GM12878 (cell line): ENCODE measurements at regions not wholly inside any gene's neighbourhood (a gene's known extent, or its start where the extent isn't known, plus 50 kb on each side); places are given as distances from the start of the nearest gene placed in this dataset.

Experiments used
- ATAC-seq: fragments of 200-7000 bp; cut with Tn5 transposase; 3 replicates; pipeline ENCODE4 v1.9.1; 2020; ENCODE audit warnings: mild to moderate bottlenecking, moderate library complexity
- BruUV-seq: library from RNA; stranded (reverse); fragments of 400-500 nt; replicated peaks from 2 replicates; lab custom pipeline; 2021; lab: Mats Ljungman, UMichigan
- CTCF ChIA-PET: fragments of 300-600 bp; sonication (Branson Sonifier 250); formaldehyde crosslinking; extraction: SDS; loops from one replicate; lab custom pipeline; 2021; ENCODE audit warnings: inconsistent platforms; lab: Yijun Ruan, JAX
- POLR2A ChIA-PET: fragments of 350-600 bp; formaldehyde crosslinking; extraction: SDS; loops from one replicate; lab custom pipeline; 2021; ENCODE audit warnings: inconsistent platforms; lab: Charles Lee
- RAD21 ChIA-PET: fragments of 300-600 bp; sonication (Branson Sonifier 250); formaldehyde crosslinking; loops from one replicate; lab custom pipeline; 2023; ENCODE audit warnings: antibody characterized with exemption; ENCODE audit not compliant: unreplicated experiment; lab: Charles Lee
- SMC1A ChIA-PET: fragments of 300-600 bp; sonication (Branson Sonifier 250); formaldehyde crosslinking; loops from one replicate; lab custom pipeline; 2023; ENCODE audit not compliant: unreplicated experiment, uncharacterized antibody; lab: Charles Lee
- DNase-seq: peaks from one replicate; pipeline ENCODE4 v3.0.0-alpha.2; 2011; ENCODE audit warnings: low read depth, low spot score
- FAIRE-seq: peaks from 3 replicates; lab custom pipeline; 2011; peaks lifted over from hg19 to GRCh38; lab: Jason Lieb, UNC
- H2AFZ ChIP-seq: 2 replicates; pipeline ENCODE4 v1.6.0; 2011; ENCODE audit warnings: low read depth, low read length, control low read depth; ENCODE audit not compliant: control insufficient read depth
- H3K27ac ChIP-seq: 2 replicates; pipeline ENCODE4 v1.5.1; 2011; ENCODE audit warnings: control low read depth; ENCODE audit not compliant: control insufficient read depth, insufficient read depth
- H3K27me3 ChIP-seq, 2 experiments: replicated peaks in 1 of 2; 2 replicates each; pipeline versions ENCODE4 v1.6.0 to v1.6.1; 2011; ENCODE audit warnings: low read length in 1 of 2; ENCODE audit not compliant: control insufficient read depth in 2 of 2, insufficient read depth in 2 of 2
- H3K36me3 ChIP-seq, 2 experiments: 2 replicates each; pipeline ENCODE4 v1.5.1; 2011; ENCODE audit warnings: low read length in 1 of 2; ENCODE audit not compliant: control insufficient read depth in 2 of 2, insufficient read depth in 2 of 2
- H3K4me1 ChIP-seq: 2 replicates; pipeline ENCODE4 v1.6.1; 2011; ENCODE audit warnings: mild to moderate bottlenecking, low read length, moderate library complexity, mixed read lengths; ENCODE audit not compliant: control insufficient read depth, insufficient read depth
- H3K4me2 ChIP-seq: 2 replicates; pipeline ENCODE4 v1.6.0; 2011; ENCODE audit warnings: control low read depth; ENCODE audit not compliant: control insufficient read depth, insufficient read depth
- H3K4me3 ChIP-seq: fragments of 200-600 bp; sonication (generic); 2 replicates; pipeline ENCODE4 v1.5.1; 2016
- H3K79me2 ChIP-seq: 2 replicates; pipeline ENCODE4 v1.6.0; 2011; ENCODE audit warnings: low read length; ENCODE audit not compliant: control insufficient read depth, insufficient read depth
- H3K9ac ChIP-seq: 2 replicates; pipeline ENCODE4 v1.8.0; 2011; ENCODE audit warnings: low read length, control low read depth, mixed read lengths; ENCODE audit not compliant: control insufficient read depth, insufficient read depth
- H3K9me3 ChIP-seq: replicated peaks from 3 replicates; pipeline ENCODE4 v1.5.1; 2011; ENCODE audit warnings: mild to moderate bottlenecking, low read length; ENCODE audit not compliant: control insufficient read depth, insufficient read depth
- H4K20me1 ChIP-seq: 2 replicates; pipeline ENCODE4 v1.6.0; 2011; ENCODE audit not compliant: control insufficient read depth, insufficient read depth
- BHLHE40 ChIP-seq, 2 experiments: fragments of 450-650 bp in 1 of 2; IDR thresholded peaks; 2 replicates each; pipeline ENCODE4 v1.6.1; 2011 to 2017; ENCODE audit warnings: low read depth in 2 of 2, borderline replicate concordance in 1 of 2, improper control_type of control experiment in 1 of 2, low read length in 1 of 2, mild to moderate bottlenecking in 1 of 2
- BRCA1 ChIP-seq: IDR thresholded peaks from 2 replicates; pipeline ENCODE4 v1.6.1; 2011; ENCODE audit warnings: low read depth, low read length, improper control_type of control experiment
- MEF2A ChIP-seq: IDR thresholded peaks from 2 replicates; pipeline ENCODE4 v1.6.1; 2011; ENCODE audit warnings: low read depth, mild to moderate bottlenecking, low read length, moderate library complexity; ENCODE audit not compliant: insufficient read depth
- MTA2 ChIP-seq: fragments of 450-650 bp; IDR thresholded peaks from 2 replicates; pipeline ENCODE4 v1.6.1; 2016; ENCODE audit warnings: low read depth, mild to moderate bottlenecking, moderate library complexity
- PAX5 ChIP-seq: IDR thresholded peaks from 2 replicates; pipeline ENCODE4 v1.6.1; 2011; ENCODE audit warnings: low read depth, low read length, borderline replicate concordance
- POLR2A ChIP-seq: IDR thresholded peaks from 2 replicates; pipeline ENCODE4 v1.6.1; 2011; ENCODE audit warnings: low read depth, mild to moderate bottlenecking, low read length
- RAD51 ChIP-seq: fragments of 450-650 bp; IDR thresholded peaks from 2 replicates; pipeline ENCODE4 v1.6.1; 2016; ENCODE audit warnings: moderate library complexity, mild to moderate bottlenecking, inconsistent platforms
- WGBS: methylation state at CpG from one replicate; pipeline ENCODE4 v1.1.6; 2016; ENCODE audit warnings: low lambda C conversion rate; ENCODE audit not compliant: insufficient replicate concordance, insufficient coverage; ENCODE audit errors: missing lambda C conversion rate; 5-methylcytosine and 5-hydroxymethylcytosine counted together
- in situ Hi-C: fragments of 300-500 bp; cut with MboI; formaldehyde crosslinking; loops from 9 replicates; pipeline ENCODE4 v1.14.3; 2018; ENCODE audit warnings: mixed read lengths
- intact Hi-C: fragments of 100-400 bp; cut with micrococcal nuclease; formaldehyde crosslinking; loops from one replicate; pipeline ENCODE4 v1.14.2; 2022; ENCODE audit not compliant: unreplicated experiment
- TF ChIP-seq, protein P1 (sequence below): IDR thresholded peaks from 2 replicates; pipeline ENCODE4 v1.6.1; 2012; ENCODE audit warnings: improper control_type of control experiment, low read depth, low read length; ENCODE audit not compliant: insufficient replicate concordance
- TF ChIP-seq, protein P2 (sequence below): IDR thresholded peaks from 2 replicates; pipeline ENCODE4 v1.6.1; 2012; ENCODE audit warnings: low read length, inconsistent platforms

DNA sequence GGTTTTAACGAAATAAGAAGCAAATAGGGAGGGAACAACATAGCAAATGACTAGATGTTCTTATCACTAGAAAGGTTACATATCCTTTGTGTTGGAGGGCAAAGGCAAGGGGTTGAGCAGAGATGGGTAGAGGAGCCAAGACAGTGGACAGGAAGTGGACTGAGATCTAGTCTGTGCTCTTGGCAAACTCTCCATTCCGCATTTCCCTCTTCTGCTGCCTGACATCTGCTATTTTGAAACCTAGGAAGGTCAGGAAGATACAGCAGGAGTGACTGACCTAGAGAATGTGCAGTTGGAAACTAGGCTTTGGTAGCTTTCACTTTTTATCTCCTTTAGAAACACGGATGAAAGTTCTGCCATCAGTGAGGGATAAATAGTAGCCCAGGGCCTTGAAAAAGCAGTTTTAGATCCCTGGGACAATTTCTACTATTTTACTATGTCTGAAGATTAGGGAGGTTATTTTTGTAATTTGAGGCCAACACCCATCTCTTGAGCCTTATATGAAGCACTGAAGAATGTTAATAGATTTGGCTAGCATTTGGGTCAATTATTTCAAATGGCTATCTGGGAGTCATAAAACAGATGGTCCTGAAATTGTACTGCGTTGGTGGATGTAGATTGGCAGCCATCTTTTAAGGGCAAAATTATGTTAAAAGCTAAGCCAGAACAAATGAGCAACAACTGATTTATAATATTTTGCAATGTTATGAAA is 410.3 kb downstream of the PCNX1 start:
- no peak for TF ChIP-seq MEF2A
- intact Hi-C loops (no loop called here), in situ Hi-C loops (no loop called here)
- peaks cover 19% of the 10 kb centered on the region for H3K79me2 ChIP-seq
- SMC1A ChIA-PET = interaction anchor here (1.1 kb wide), 2 partner anchors 9 to 26 kb away, joined by 4 to 5 read pairs; no protein-coding TSS in a partner anchor
- POLR2A ChIA-PET = no interaction called here
- H3K36me3 ChIP-seq = no peaks in the 10 kb centered on the region
- no peaks in the 10 kb centered on the region; the same call in 2 of the 3 replicates for H3K9me3 ChIP-seq
- no peak overlapping the region for H3K27ac ChIP-seq
- H3K4me2 ChIP-seq = no peak overlapping the region
- no peak overlapping the region for H2AFZ ChIP-seq
- no peak overlapping the region for H3K4me3 ChIP-seq
- FAIRE-seq (no peak), DNase-seq (no peak), ATAC-seq (no peak)
- H4K20me1 ChIP-seq = no peaks in the 10 kb centered on the region
- H3K27me3 ChIP-seq = no peaks in the 10 kb centered on the region
- CTCF ChIA-PET = interaction anchor here (0.7 to 3.0 kb wide), 4 partner anchors 10 to 538 kb away, joined by 3 to 8 read pairs (median 3); no protein-coding TSS in a partner anchor
- WGBS = 100% methylated on average over 4 of the region's 4 CpGs
- H3K4me1 ChIP-seq = peaks cover 5% of the 10 kb centered on the region; the same call in 1 of the 2 replicates
- RAD21 ChIA-PET = interaction anchor here (1.2 to 1.7 kb wide), 3 partner anchors 45 to 175 kb away, joined by 3 to 4 read pairs (median 3); no protein-coding TSS in a partner anchor
- H3K9ac ChIP-seq = no peak overlapping the region
- BruUV-seq = no TSS peak

- no peak overlapping the region for H3K4me3 ChIP-seq
- peaks cover 25% of the 10 kb centered on the region for H3K79me2 ChIP-seq
- H3K27ac ChIP-seq = no peak overlapping the region
- SMC1A ChIA-PET = interaction anchor here (0.6 to 1.4 kb wide), 6 partner anchors 10 to 176 kb away, joined by 3 to 5 read pairs (median 4); no protein-coding TSS in a partner anchor
- no peak overlapping the region for H2AFZ ChIP-seq
- BruUV-seq = no TSS peak
- FAIRE-seq = no peak
- H3K9ac ChIP-seq = no peak overlapping the region
- RAD21 ChIA-PET = interaction anchor here (0.7 to 1.7 kb wide), 4 partner anchors 45 to 537 kb away, joined by 3 to 4 read pairs (median 3); no protein-coding TSS in a partner anchor
- no peaks in the 10 kb centered on the region; the same call in 2 of the 3 replicates for H3K9me3 ChIP-seq
- POLR2A ChIA-PET = interaction anchor here (1.8 kb wide), 1 partner anchor 38 kb away, joined by 4 read pairs; no protein-coding TSS in a partner anchor
- intact Hi-C loops (no loop called here), in situ Hi-C loops (no loop called here)
- H3K4me1 ChIP-seq = peaks cover 5% of the 10 kb centered on the region; the same call in 1 of the 2 replicates
- H3K36me3 ChIP-seq = no peaks in the 10 kb centered on the region
- no peaks in the 10 kb centered on the region for H4K20me1 ChIP-seq
- ATAC-seq = no peak
- H3K27me3 ChIP-seq = no peaks in the 10 kb centered on the region
- DNase-seq = no peak
- no peak overlapping the region for H3K4me2 ChIP-seq
- CTCF ChIA-PET = interaction anchor here (0.7 to 3.0 kb wide), 6 partner anchors 8 to 538 kb away, joined by 3 to 8 read pairs (median 3); no protein-coding TSS in a partner anchor
- WGBS = 93% methylated on average over 2 of the region's 2 CpGs
- TF ChIP-seq BHLHE40 (IDR thresholded peaks at IDR 0.05; ENCODE audit: borderline replicate concordance in 1 of 2, low read depth in 2 of 2, low read length in 1 of 2) (no peak), RAD51 (no peak), BRCA1 (no peak), MTA2 (no peak), POLR2A (no peak), PAX5 (no peak)
- TF ChIP-seq, protein P1, sequence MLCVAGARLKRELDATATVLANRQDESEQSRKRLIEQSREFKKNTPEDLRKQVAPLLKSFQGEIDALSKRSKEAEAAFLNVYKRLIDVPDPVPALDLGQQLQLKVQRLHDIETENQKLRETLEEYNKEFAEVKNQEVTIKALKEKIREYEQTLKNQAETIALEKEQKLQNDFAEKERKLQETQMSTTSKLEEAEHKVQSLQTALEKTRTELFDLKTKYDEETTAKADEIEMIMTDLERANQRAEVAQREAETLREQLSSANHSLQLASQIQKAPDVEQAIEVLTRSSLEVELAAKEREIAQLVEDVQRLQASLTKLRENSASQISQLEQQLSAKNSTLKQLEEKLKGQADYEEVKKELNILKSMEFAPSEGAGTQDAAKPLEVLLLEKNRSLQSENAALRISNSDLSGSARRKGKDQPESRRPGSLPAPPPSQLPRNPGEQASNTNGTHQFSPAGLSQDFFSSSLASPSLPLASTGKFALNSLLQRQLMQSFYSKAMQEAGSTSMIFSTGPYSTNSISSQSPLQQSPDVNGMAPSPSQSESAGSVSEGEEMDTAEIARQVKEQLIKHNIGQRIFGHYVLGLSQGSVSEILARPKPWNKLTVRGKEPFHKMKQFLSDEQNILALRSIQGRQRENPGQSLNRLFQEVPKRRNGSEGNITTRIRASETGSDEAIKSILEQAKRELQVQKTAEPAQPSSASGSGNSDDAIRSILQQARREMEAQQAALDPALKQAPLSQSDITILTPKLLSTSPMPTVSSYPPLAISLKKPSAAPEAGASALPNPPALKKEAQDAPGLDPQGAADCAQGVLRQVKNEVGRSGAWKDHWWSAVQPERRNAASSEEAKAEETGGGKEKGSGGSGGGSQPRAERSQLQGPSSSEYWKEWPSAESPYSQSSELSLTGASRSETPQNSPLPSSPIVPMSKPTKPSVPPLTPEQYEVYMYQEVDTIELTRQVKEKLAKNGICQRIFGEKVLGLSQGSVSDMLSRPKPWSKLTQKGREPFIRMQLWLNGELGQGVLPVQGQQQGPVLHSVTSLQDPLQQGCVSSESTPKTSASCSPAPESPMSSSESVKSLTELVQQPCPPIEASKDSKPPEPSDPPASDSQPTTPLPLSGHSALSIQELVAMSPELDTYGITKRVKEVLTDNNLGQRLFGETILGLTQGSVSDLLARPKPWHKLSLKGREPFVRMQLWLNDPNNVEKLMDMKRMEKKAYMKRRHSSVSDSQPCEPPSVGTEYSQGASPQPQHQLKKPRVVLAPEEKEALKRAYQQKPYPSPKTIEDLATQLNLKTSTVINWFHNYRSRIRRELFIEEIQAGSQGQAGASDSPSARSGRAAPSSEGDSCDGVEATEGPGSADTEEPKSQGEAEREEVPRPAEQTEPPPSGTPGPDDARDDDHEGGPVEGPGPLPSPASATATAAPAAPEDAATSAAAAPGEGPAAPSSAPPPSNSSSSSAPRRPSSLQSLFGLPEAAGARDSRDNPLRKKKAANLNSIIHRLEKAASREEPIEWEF = no peak
- TF ChIP-seq, protein P2, sequence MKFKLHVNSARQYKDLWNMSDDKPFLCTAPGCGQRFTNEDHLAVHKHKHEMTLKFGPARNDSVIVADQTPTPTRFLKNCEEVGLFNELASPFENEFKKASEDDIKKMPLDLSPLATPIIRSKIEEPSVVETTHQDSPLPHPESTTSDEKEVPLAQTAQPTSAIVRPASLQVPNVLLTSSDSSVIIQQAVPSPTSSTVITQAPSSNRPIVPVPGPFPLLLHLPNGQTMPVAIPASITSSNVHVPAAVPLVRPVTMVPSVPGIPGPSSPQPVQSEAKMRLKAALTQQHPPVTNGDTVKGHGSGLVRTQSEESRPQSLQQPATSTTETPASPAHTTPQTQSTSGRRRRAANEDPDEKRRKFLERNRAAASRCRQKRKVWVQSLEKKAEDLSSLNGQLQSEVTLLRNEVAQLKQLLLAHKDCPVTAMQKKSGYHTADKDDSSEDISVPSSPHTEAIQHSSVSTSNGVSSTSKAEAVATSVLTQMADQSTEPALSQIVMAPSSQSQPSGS = no peak
These were observed 410.8 kb downstream of the PCNX1 start for GRCh38 chr14:71318097-71318459.
